T1000 (cell line): ENCODE measurements at regions not wholly inside any gene's neighbourhood (a gene's known extent, or its start where the extent isn't known, plus 50 kb on each side); places are given as distances from the start of the nearest gene placed in this dataset.
"Not testable (repeated sequence)": the region's sequence is repeated elsewhere in the genome, so short reads cannot be mapped to it uniquely, and the experiment has no call there.

Experiments
- DNase-seq: peaks from one replicate; lab custom pipeline; 2025; ENCODE audit warnings: mixed read lengths; lab: John Stamatoyannopoulos, UW

DNA sequence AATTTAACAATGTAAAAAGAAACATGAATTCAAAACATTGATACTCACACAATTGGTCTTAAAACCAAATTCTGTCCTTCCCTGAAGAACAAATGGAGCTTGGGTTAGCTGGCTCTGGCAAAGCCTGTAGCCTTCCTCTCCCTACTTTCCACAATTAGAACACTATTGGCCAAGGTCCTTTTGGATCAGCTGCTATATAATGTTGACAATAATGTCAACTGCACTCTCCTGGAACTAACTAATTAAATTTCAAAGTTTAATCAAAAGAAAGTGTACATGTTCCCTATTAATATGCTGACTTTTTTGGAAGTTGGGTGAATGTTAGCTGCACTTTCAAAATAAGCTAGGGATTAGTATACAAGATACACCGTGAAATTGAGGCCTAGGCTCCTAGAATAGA, 440.1 kb upstream of the NFE2L3 start:
- DNase-seq = no peak

DNA sequence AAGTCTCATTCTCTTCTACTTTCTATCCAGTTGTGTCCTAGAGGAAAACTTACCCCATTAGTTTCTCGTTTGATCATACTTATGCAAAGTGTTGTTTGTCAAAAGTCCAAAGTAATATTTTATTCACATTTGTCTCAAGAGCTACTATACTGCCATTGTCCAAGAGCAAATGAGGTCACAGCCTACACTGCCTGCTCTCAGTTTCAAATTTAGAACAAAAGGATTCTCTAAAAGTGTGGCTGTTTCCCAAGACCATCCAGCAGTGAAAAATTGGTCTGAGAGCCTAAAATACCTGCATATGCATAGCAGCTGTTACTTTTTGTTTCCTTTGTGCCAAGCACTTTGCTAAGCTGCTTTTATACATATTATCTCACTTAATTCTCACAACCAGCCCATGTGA, 439.5 kb upstream of the NFE2L3 start:
- DNase-seq = no peak

DNA sequence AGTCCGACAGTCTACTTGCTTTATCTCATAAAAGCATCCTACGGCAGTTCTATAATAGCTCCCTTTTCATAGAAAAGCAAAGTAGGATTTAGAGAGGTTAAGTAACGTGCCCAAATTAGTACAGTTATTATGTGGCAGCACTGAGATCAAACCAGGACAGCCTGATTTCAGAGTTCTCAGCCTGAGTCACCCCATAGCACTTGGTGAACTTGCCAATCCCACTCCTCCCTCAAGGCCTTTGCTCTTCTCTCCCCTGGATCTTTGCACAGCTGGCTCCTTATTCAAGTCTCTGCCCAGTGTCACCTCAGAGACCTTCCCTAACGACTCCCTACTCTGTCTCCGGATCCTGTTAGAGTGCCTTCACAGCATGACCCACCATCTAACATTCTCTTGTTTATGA, 438.0 kb upstream of the NFE2L3 start:
- DNase-seq = no peak

DNA sequence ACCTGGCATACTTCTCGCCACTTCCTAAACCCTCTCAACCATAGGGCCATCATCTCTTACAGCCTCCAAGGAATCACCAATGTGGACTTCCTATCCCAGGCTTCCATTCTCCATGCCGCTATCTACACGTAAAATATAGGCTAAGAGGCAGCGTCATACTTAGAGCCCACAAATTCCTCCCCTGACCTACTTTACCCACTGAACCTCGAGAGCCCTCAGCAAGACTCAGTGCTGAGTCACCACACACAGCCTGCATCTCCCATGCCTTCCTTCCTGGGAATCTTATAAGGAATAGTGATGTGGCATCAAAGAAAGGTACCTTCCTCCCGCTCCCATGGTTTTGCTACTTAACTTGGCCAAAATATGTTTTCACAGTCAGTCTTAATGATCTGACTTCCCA, 435.6 kb upstream of the NFE2L3 start:
- DNase-seq = no peak

DNA sequence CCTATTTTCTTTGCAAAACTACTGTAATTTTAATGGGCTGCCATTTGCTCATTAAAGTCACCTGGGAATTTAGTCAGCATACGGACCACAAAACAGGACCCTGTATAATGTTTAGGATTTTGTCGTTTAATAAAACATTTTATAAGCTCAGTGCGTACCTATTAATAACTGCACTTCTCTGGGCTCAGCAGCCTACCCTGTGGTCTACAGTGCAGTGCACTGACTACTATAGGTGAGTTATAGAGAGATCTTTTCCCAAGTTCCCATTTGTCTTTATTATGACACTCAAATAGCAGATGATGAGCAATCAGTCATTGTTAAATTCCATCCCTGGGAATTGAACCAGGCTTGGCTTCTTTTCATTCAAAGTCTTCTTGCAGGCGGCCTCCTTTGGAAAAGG, 433.4 kb upstream of the NFE2L3 start:
- DNase-seq = no peak

DNA sequence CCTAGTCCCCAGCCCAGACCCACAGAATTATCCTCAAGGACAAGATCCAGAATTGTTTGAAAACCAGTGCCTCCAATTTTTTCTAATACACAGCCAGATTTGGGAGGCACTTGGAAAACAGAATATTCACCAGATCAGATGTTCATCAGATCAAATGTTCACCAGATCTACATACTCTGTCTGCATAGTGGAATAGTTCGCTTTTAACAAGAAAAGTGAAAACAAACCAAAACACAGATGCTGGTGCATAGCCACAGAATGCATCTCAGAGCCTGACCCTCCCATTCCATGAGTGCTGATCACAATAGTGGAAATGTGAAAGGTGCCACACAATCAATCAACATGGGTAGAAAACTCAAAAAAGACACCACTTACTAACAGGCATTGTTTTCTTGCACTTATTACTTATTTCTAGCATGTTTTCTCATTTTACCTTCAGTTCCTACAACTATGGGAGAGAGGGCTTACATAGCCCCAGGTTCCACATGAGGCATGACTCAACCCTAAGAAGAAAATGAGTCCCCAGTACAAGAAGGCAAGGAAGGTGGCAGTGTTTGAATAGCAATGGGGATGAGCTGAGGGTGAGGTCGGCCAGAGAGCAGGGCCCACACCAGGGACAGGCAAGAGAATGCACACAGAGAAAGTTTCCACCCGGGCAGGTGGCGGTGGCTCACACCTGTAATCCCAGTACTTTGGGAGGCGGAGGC, 432.7 kb upstream of the NFE2L3 start:
- no peak for DNase-seq

DNA sequence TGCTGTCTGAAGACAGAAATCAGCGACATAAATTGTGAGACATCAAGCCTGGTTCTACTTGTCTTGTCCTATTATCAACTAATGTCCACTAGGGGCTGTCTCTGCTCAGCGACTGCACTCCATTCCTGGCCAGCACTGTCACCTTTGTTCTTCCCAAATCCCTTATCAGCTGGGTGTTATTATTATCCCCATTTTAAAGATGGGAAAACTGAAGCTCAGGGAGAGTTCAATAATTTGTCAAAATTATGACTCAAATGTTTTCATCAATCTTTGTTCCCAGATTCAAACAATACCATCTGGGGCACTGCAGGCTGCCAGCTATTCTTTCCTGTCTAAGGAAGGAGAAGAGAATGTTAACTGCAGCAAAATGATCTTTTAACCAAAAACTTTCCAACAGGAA, 431.6 kb upstream of the NFE2L3 start:
- no peak for DNase-seq

DNA sequence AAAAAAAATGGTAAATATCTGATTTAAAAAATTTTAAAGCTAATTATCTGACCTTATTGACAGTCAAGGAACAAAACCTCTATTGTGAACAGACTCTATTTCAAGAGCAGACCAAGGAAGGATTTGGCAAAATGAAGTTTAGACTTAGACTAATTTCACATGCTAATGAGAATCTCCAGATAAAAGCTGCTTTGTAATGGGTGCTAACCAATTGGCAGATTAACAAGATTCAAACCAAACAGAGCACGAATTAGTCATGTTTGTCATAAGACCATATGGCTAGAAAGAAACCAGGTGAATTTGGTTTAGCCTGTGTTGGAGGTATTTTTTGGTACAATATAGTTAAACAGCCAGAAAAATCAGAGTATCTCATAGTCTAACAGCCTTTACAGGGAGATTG, 429.1 kb upstream of the NFE2L3 start:
- no peak for DNase-seq

DNA sequence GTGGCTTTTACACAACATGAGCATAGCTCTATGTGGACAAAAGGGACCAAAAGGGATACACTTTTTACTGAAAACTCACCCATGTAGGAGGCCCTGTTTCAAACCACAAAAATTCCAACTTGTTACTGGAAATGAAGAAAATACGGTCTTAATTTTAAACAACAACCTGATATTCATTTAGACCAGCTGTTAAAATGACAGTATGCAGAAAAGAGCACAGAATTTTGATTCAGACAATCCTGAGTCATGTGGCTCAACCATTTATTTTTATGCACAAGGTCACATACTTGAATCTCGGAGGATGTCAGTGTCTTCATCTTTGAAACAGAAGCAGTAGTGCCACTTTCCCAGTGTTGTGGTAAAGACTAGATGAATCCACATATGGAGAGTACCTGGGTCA, 426.5 kb upstream of the NFE2L3 start:
- no peak for DNase-seq

DNA sequence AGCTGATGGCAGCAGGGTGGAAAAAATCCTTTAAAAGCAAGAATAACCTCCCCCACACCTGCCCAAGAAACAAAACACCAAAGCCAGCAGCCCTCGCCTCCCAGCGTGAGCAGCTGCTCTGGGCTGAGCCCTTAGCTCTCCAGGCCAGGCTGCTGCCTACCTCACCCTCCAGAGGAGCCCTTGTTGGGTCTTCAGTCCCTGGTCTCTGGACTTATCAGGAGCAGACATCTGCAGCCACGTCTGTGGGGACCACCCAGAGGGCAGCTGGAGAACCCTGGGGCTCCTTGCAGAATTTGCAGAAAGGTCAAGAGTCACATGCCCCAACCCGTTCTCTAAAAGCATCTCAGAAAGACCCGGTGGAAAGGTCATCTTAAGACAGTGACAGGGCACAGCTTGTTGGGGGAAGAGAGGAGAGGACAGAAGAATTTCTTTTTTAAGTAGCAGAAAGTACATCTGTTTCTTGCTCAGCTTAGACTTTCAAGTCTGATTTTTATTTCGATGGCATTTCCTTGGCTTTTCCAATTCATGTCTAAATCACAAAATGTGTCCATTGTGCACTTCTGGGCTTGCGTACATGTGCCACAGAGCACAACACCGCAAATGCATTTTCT, 425.7 kb upstream of the NFE2L3 start:
- no peak for DNase-seq

DNA sequence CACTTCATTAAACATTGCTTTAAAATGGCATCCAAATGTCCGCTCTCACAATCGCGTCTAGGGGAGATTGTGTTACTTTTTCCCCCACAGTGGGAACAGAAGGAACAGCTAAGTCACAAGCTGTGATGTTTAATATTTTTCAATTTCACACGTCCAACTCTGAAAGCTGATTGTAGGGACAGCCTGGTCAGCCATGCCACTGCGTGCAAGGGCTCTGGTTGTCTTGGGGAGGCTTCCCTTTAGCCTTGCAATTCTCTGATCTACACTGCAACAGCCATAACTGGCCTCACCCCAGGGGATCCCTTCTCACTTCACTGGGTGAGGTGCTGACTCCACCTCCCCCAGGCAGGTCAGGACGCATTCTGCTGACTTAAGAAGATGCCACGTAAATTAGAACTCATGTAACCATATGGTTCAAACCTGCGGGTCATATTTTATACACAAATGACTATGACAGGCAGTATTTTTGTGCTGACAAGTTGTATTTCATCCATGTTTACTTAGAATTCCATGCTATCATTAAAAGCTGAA, 425.2 kb upstream of the NFE2L3 start:
- DNase-seq = no peak

DNA sequence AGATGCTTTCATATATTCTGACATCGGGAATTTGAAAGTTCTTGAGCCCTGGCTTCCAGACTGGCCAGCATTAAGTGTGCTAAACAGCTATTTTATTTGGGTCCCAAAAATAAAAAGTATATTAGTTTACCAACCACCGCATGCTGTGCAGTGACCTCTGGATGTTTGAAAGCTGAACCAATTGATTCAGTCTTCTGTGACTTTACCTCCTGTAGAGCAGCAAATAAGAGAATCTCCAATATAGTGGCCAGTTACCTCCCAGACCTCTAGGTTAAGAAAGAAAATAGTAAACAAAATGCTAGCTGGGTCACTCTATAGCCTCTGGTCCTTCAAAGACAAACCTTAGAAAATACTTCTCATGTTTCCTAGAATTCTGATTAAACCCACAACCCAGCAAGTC, 424.6 kb upstream of the NFE2L3 start:
- DNase-seq = no peak

DNA sequence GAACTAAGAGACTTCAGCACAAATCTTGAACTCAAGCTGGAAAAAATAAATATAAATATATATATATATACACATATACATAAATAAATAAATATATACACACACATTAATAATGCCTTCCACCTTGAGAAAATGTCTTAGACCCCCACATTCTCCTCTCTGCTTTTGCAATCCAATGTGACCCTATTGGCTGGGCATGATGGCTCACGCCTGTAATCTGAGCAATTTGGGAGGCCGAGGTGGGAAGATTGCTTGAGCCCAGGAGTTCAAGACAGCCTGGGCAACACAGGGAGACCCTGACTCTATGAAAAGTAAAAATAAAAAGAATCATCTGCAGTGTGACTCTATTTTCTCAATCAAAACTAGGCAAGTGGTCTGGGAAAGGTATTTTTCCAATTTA, 424.1 kb upstream of the NFE2L3 start:
- DNase-seq = no peak

DNA sequence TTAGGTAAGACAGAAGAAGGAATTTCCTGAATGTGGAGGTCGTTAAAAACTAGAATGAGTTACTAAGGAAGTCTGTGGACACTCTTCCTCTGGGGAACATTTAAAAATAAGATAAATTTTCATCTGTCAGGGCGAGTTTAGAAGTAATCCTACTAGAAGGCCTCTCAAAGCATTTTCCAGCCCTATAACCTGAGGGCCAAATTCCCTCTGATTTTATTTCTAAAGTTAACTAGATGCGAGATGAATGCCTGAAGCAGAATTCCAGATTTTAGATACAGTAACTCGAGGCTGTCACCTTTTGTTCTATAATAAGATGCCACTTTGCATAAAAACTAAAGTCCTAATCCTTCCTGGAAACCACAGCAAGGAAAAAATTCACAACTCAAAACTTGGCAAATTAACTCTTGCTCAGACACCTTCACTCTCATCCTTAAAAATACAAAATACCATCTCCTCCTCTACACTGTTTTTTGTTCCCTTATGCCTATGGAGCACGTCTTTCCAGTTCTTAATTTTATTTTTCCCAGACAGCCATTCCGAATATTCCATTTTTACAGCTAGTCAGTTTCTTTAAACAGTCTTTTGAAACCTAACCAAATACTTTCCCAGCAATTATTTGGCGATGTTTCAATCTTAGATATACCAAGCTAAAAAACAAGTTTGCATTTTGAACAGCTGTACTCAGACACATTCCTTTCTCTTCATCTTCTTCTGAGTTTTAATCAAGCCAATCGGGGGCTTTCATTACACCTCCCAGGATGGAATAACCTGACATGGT, 420.7 kb upstream of the NFE2L3 start:
- DNase-seq = no peak

DNA sequence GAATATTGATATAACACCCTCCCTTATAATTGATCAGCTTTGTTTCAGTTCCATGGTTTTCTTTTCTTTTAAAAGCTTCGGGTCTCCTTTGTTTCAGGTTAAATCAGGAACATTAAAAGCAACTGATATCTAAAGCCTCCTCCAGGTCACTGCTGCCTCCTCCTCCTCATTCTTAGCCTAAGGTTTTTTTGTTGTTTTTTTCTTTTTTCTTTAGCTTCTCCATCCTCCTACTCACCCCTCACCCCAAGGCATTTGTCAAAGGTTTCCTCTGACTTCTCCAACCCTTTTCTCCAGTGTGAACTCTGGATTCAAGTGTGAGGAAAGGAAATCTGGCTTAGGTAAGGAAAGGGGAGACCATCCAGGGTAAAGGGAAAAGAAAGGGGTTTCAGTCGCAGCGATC, 420.2 kb upstream of the NFE2L3 start:
- DNase-seq = no peak

DNA sequence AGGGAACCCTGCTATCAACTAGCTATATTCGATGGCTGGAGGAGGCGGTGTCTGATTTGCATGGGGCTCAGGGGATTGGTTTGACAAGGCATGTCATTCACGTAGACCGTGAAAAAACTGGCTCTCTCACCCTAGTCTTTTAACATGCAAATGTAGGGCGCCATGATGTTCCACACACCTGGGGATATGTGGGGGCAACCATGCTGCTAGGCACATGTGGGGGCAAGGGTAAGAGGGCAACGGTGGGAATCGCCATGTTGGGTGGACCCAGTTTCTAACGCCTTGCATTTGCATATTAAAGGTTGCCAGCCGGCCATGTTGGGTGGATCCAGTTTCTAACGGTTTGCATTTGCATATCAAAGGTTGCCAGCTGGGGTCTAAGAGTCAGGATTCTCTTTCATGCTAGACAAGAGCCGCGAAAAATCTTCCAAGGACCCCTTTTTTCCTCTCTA, 419.2 kb upstream of the NFE2L3 start:
- DNase-seq = no peak

DNA sequence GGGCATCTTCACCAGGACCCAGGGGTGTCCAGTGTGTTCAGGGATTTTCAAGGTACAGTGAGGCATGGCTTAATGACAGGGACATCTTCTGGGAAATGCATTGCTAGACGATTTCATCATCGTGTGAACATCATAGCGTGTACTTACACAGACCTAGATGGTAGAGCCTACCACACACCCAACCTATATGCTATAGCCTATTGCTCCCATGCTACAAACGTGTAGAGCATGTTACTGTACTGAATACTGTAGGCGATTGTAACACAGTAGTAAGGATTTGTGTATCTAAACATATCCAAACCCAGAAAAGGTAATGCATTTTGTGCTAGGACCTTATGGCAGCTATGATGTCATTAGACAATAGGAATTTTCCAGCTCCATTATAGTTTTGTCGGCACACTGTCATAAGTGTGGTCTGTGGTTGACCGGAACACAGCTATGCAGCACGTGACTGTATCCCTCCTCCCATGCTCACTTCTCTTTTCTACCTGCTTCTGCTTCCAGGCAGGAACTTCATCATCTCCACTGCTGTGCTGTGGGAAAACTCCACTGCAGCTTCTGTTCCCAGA, 416.2 kb upstream of the NFE2L3 start:
- DNase-seq = no peak

DNA sequence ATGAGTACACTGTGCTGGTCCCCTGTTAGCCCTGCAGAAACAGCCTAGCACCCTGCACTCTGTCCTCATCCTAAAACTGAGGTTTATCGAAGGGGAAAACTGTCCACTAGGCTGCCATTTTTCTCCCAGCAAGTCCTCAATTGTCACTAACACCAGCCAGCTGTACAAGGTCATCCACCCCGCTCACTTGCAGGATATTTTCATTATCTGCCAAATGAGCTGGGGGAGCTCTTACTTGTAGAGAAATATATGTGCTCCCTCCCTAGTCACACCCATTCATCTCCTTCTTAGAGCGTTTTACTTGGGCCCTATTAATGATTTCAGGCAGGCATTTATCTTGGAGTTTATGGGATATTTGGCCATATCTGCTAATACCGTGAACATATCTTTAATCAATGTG, 413.5 kb upstream of the NFE2L3 start:
- no peak for DNase-seq

DNA sequence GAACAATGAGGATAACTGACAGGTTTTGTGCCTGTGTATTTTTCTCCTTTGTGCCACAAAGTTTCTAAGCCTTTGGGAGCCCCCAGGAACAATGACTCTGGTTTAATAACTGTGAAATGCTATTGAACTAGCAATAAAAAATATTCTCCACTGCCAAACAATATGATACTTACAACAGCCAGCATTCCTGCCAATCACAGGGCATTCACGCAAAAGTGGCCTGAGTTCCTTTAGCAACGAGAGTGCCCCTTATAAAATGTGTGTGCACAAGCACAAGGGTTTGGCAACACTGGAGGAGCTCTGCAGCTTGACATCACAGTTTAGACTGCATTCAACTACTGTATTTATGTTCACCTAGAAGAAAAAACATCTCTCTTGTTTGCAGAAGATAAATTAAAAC, 412.9 kb upstream of the NFE2L3 start:
- no peak for DNase-seq

DNA sequence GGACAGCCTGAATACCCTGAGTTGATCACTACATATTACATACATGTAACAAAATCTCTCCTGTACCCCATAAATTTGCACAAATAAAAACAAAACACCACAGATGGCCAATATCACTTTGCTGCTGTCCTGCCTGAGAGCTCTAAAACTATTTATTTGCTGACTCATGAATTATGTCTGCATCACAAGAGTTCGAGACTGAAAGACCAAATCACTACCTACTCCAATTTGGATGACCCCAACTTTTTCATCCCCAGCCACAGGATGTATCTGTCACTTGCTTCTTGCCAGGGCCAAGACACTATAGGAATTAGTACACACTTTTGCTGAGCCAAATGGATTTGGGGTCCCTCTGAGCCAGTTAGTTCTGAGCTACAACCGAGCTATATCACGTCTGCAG, 409.7 kb upstream of the NFE2L3 start:
- DNase-seq = no peak

DNA sequence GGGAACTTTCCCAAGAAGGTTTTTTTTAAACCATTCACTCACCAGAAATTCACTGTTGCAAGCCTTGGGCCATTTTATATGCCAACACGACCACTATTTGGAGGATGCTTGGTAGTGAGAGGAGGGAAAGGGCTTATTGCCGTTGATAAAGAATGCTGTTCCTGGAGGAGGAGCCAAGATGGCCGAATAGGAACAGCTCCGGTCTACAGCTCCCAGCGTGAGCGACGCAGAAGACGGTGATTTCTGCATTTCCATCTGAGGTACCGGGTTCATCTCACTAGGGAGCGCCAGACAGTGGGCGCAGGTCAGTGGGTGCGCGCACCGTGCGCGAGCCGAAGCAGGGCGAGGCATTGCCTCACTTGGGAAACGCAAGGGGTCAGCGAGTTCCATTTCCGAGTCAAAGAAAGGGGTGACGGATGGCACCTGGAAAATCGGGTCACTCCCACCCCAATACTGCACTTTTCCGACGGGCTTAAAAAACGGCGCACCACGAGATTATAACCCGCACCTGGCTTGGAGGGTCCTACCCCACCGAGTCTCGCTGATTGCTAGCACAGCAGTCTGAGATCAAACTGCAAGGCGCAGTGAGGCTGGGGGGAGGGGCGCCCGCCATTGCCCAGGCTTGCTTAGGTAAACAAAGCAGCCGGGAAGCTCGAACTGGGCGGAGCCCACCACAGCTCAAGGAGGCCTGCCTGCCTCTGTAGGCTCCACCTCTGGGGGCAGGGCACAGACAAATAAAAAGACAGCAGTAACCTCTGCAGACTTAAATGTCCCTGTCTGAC, 408.1 kb upstream of the NFE2L3 start:
- DNase-seq = not testable (repeated sequence)
